HG03135 (cell line): ENCODE measurements at regions not wholly inside any gene's neighbourhood (a gene's known extent, or its start where the extent isn't known, plus 50 kb on each side); places are given as distances from the start of the nearest gene placed in this dataset.

ENCODE experiments used
- ATAC-seq: cut with Tn5 transposase; IDR thresholded peaks from one replicate; pipeline ENCODE4 v1.9.1; 2021; ENCODE audit warnings: mild to moderate bottlenecking, moderate library complexity; ENCODE audit not compliant: unreplicated experiment

DNA sequence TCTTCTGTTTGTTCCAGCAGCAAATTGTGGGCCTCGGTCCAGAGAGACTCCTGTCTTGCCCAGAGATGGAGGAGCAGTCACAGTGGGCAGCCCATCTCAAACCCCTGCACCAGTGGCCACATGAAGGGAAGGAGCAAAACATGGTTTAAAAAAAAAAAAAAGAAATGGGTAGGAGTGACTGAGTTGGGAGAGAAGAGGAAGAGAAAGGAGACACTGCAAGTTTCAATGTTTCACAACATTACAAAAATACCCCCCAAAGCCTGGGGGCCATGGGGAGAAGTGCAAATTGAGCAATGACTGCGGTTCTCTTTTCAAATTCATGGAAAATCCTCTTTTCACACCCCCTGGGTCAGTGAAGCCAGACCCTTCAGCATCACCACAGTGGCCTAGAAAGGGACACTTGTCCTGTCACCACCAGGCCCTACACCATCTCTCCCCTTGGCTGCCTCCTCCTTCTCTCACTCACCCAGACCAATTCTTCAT lies 117.1 kb downstream of the ZFP36L2 start:
- no peak for ATAC-seq

DNA sequence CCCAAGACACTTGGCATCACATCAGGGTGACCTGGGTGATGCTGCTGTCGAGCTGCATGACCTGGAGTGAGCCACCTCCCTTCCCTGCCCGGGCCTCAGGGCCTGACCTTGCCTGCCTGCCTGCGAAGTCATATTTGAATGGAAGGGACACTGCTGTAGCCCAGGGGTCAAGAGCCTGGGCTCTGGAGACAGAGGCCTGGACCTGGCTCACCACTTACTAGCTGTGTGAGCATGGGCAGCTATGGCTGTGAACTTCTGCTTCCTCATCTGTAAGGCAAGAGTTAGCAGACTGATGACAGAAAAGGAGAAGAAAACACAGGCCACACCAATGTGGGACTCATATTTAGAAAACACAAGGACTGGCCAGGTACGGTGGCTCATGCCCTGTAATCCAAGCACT lies 118.7 kb downstream of the ZFP36L2 start:
- no peak for ATAC-seq

DNA sequence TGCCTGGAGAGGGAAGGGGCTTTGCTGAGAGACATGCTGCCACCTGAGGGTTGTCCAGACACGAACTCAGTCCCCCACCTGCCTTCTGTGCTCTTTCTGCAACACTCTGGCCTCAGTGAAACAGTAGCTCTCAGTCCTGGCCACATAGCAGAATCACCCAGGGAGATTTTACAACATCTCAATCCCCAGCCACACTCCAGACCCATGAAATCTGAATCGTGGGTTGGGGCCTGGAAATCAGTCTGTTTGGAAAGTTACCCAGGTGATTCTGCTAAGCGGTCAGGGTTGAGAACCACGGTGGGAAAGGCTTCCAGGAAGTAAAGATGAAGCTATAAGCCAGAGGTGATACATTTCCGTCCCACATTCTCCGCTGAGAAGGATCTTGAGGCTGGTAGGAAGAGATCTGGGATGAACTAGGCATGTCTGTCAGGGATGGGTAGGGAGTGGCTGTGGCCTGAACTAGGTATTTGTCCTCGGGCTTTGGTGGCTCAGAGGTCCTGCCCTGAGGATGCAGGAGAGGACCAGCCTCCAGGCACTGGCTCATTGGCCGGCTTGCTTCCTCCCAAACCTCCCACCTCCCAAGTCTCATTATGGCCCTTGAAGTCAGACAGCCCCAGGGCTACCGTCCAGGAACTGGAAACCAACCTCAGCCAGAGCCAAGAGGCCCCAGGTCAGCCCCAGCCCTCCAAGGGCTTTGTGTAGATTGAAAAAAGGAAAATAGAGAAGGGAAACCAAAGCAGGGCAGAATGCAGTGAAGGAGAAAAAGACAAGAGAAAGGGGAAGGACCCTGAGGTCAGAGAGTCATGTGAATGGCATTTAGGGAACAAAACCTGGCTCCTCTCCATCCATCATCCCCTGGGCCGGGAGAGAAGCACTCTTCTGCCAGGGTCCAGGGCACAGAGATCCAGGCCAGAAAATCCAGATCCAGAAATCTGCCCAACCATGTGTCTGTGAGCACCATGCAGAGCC lies 119.6 kb downstream of the ZFP36L2 start:
- ATAC-seq: no peak

DNA sequence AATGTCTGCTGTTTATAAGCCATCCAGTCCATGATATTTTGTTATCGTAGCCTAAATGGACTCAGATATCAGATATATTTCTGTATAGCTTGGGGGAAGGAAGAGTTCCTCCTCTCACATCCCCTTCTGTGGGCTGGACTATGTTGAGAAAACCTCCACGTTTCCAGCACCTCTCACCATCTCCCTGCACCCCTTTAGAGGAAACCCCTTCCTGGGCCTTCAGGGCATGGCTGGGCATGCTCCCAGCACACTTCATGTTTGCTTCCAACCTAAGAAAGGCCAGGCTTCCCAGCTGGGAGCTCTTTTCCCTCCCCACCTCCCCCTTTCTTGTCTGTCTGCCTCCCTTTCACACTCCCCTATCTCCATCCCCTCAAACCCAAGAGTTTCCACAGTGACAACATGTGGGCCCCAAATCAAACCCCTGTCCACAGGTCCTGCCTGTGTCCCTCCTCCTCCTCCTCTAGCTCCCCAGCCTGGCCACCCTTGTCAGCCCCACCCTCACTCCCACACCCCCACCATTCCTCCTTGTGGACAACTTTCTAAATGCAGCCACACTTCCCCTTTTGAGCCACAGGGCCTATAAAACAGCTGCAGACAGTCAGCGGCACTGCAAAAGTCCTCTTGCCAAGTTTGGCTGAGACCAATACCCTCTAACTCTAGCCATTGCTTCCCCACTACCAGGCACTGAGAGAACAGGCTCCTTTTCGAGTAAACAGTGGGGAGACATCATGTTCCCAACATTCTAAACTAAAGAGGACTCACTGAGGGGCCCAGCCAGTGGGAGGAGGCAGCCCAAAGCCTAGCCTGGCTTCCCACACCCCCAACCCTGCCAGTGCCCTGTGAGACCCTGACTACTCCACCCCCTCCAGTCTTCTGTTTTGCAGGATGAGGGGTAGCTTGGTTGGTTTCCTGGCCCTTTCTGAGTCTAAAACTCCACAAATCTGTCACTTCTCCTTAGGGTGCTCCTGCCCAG lies 120.5 kb downstream of the ZFP36L2 start:
- peak; percentile 53 for ATAC-seq

DNA sequence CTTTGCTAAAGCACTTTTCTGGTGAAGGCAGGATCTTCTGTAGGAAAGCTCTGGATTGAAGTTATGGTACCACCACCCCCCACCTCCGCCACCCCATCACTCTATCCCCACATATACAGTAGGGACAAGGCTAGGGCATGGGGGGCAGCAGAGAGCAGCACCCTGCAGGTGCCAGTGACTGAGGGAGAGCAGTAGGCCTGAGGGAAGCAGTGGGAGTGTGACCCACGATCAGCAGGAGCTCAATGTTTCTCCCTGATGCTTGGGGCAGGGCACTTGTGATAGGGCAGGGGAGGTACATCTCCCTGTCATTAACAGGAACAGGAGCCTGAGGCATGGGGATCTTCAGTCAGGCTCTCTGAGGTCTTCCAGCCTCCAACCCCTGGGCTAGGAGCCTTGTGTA lies 121.6 kb downstream of the ZFP36L2 start:
- no peak for ATAC-seq

DNA sequence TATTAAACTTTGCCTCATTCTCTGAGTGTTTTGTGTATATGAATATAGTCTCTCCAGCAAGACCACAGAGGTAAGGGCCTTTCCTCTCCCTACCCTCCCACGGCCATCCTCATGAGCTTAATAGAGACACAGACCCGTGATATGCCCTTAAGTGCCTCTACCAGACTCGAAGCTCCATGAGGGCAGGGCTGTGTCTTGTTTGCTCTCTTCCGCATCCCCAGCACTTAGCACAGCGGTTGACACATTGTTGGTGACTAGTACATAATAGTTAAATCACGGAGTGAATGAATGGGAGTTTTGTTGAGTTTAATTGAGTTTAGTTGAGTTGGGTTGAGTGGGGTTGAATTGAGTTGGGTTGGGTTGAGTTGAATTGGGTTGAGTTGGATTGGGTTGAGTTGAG lies 122.3 kb downstream of the ZFP36L2 start:
- ATAC-seq: no peak

DNA sequence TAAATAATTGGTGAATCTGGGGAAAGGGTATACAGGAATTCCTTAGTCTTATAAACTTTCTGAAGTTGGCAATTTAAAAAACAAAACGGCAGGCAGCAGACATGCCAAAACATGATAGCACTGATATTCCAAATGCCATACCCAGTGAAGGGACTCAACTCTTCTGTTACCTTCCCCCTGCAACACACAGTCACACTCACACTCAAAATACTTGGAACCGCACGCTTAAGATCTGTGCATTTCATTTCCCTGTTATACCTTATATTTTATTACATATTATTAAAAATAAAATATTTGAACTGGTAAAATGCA lies 123.4 kb downstream of the ZFP36L2 start:
- no peak for ATAC-seq

DNA sequence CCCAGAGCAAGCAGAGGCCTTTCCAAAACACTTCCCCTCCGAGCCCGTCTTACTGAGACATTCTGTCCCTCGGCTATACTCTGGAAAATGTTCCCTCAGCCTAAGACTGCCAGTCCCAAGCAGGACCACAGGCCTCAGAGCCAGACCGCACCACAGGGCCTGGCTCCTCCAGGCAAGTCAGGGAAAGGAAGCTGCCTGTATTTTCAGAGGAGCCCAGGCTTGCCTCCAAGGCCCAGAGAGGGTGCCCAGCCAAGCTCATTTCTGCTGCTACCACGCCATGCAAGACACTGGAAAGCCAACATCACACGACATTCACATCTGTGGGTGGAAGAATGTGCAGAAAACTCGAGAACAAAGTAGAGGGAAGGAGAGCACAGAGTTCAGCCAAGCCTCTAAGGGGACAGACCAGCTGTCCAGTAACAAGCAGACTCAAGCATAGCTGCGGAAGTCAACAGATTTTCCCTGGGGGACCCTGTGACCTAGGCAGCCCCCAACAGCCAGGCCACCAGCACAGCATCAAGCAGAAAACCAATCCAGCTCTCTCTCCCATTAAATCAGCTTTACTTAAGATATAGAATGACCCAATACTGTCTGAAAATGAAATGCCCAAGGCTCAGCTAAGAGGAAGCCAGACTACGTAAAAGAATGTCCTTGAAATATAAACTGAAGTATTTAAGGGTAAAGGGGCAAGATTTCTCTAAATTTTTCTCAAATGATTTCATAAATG lies 123.9 kb downstream of the ZFP36L2 start:
- ATAC-seq: no peak

DNA sequence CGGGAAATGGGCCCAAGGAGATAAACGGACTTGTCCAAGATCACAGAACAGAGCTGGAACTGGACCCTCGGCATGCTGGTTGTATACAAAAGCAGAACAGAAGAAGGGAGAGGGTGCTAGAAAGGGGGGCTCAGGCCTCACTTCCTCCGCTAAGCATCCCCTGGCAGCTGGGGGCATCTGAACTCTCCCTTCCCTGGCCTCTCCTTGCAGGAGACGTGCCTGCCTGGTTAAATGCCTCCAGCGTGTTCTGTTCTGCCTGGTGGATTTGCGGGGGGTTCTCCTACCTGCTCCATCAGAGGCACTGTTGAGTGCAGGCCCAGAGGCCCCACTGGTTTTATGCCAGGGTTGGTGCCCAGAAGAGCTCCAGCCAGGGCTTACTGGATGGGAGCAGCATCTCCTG lies 124.7 kb downstream of the ZFP36L2 start:
- ATAC-seq: no peak

DNA sequence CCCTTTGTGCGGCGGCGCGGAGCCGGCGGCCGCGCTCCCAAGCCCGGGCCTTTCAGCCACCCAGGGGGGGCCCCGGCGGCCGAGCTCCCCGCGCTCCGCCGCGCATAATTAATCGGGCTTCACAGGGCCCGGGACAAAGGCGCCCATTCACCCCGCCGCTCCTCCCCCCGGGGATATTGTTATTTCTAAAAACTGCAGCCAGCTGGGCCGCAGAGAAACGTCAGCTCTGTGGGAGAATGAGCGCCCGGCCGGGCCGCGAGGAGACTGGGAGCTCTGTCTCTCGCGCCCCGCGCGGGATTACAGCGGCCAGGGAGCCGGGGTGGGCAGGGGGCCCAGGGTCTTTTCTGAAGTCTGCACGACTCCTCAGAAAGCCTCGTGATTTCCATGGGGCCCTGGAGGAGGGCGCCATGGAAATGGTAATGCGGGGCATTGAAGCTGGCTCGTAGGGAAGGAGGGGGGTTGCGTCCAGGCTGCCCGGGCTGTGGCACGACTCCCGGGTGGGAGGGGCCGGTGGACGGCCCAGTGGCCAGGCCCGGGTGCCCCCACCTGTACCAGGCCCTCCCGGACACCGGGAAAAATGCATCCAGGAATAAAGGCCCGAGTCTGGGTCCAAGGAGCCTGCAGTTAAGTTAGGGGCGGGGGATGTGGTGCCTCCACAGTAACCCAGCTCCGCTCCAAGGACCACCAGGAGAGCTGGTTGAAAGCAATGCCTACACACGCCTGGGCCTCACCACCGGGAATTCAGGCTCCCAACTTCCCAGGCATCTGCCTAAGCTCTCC lies 125.3 kb downstream of the ZFP36L2 start:
- ATAC-seq: no peak

DNA sequence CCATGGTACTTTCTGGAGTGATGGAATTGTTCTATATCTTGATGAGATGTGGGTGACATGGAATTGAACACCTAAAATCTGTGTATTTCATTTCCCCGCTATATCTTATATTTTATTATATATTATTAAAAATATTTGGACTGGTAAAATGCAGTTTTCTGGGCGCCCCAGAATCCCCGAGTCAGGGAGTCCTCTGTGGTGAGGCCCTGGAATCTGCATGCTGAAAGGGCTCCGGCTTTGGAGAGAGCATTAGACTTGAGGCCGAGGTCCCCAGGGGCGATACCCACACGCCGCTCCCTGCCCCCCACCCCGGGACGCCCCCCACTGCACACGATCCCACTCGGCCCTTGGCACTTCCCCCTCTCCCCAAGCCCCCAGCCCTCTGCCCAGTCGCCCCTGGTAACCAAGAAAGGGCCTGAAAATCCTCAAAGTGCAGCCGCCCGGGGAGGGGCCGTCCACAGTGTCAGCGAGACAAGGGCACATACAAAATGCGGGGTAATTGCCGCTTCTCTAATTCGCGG lies 126.0 kb downstream of the ZFP36L2 start:
- no peak for ATAC-seq

DNA sequence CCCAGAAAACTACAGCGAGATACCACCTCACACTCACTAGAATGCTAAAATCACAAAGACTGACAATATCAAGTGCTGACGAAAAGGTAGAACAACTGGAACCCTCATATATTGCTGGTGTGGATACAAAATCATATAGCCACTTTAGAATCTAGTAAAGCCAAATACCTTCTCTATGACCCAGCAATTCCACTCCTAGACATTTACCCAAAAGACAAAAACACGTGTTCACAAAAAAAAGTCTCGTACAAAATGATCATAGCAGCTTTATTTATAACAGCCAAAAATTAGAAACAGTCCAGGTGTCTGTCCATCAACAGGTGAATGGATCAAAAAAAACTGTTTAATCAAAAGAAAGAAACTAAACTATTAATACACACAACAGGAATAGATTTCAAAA lies 126.6 kb downstream of the ZFP36L2 start:
- no peak for ATAC-seq

DNA sequence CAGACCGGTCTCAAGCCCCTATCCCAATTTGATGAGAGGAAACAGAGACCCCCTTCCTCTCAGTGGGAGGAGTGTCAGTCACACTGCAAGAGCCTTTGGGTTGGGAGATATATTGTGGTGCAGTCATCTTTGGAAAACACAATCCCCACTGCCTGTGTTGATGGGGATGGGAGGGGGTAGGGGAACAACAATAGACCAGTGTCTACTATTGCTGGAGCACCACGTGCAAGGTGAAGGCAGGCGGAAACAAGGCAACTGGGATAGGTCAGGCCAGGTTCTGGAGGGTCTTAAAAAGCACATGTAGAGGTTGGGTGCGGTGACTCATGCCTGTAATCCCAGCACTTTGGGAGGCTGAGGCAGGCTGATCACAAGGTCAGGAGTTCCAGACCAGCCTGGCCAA lies 127.9 kb downstream of the ZFP36L2 start:
- ATAC-seq: no peak

DNA sequence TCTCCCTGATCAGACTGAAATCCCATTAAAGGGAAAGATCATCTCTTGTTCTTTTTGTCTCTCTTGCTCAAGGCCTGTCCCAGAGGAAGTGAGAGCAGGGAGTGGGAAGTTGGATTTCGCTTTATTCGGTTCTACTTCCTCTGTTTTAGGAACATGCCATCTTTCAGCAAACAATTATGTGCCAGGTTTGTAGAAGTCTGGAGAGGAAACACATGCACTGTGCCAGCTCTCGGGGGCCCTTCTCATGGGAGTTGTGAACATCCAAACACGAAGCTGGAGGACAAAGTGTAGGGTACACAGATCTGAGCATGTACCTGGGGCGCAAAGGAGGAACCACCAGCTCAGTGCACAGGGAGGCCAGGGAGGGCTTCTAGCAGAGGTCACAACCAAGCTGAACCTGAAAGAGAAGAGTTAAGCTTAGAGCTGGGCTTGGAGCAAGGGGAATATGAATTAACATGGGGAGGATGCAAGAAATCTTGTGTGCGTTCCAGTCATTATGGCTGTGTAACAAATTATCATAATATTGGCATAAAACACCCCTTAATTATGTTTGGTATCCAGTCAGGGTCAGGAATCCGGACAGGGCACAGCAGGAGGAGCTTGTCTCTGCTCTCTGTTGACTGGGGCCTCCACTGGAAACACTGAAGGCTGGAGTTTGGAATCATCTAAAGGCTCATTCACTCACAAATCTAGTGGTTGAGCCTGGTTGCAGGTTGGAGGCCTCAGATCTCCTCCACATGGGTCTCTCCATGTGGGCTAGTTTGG lies 128.6 kb downstream of the ZFP36L2 start:
- ATAC-seq: no peak

DNA sequence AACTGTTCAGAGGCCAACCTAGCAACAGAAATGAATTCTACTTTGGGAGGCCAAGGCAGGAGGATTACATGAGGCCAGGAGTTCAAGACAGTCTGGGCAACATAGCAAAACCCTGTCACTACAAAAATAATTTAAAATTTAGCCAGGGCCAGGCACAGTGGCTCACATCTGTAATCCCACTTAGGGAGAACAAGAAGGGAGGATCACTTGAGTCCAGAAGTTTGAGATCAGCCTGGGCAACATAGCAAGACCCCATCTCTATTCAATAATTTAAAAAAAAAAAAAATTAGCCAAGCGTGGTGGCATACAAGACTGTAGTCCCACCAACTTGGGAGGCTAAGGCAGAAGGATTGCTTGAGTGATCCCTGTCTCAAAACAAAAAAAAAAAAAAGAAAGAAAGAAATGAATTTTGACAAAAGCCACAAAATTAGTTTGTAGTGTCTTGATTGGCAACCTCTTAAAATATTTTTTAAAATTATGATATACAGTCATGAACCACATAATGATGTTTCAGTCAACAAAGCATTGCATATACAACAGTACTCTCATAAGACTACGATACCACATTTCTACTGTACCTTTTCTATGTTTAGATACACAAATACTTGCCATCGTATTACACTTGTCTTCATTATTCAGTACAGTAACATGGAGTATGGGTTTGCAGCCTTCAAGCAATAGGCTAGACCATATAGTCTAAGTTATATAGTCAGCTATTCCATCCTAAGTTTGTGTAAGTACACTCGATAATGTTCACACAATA lies 130.7 kb downstream of the ZFP36L2 start:
- ATAC-seq: no peak

DNA sequence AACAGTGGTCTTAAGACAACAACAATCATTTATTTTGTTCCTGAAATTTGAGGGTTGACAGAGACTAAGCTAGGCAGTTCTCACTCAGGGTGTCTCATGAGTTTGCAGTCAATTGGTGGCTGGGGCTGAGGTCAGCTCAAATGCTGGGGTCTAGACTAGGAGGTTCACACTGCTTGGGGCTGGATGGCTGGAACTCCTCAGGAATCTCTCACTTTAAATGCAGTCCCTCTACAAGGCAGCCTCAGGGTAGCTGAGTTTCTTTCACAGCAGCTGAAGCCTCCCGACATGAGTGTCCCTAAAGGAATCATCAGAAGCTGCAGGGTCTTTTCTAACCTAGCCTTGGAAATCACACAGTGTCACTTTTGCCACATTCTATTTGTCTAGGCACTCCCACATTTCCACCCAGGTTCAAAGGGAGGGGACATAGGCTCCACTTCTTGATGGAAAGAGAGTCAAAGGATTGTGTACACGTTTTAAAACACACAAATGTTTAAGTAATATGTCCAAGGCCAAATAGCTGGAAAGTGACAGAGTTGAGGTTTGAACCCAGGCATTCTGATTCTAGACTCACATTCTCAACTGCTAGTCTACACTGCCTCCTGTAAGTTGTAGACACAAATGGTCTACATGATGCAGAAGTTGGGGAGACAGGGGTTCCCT lies 133.8 kb downstream of the ZFP36L2 start:
- ATAC-seq: no peak

DNA sequence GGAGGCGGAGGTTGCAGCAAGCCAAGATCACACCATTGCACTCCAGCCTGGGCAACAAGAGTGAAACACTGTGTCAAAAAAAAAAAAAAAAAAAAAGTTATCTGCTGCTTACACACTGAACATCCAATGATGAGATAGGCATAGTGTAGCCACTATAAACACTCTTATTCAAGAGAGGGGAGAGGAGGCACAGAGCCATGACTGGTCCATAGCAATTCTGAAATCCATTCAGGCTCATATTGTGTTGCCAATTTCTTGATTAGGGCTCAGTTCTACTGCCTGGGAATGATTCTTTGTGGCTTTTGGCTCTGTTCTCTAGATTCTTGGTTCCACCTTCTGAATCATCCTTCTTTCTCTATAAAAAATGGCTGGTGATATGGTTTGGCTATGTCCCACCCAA lies 136.1 kb downstream of the ZFP36L2 start:
- no peak for ATAC-seq
